Peyer's patch (tissue), 4 donors: ENCODE measurements at regions not wholly inside any gene's neighbourhood (a gene's known extent, or its start where the extent isn't known, plus 50 kb on each side); places are given as distances from the start of the nearest gene placed in this dataset.

Experiments used
- CTCF ChIP-seq, 6 experiments: fragments of 450-650 bp in 4 of 6; fragments of 200-600 bp in 2 of 6; sonication (generic) in 1 of 6; IDR thresholded peaks; one replicate each; pipeline ENCODE4 v1.5.1; 2017 to 2019; ENCODE audit warnings: antibody characterized with exemption in 6 of 6, mild to moderate bottlenecking in 3 of 6, moderate library complexity in 1 of 6
- POLR2A ChIP-seq, 2 donors: fragments of 450-650 bp; IDR thresholded peaks; one replicate each; pipeline ENCODE4 v1.5.1; 2017; ENCODE audit warnings: antibody characterized with exemption in 2 of 2, mild to moderate bottlenecking in 2 of 2, moderate library complexity in 2 of 2

- TF ChIP-seq CTCF (IDR thresholded peaks at IDR 0.05): no peak
- no peak for TF ChIP-seq POLR2A (IDR thresholded peaks at IDR 0.05)
Observed at GRCh38 chr6:67031451-67031850, 1324.4 kb upstream of the EYS start.
